GM21619 (cell line): ENCODE measurements at regions not wholly inside any gene's neighbourhood (a gene's known extent, or its start where the extent isn't known, plus 50 kb on each side); places are given as distances from the start of the nearest gene placed in this dataset.

Experiments
- ATAC-seq: cut with Tn5 transposase; IDR thresholded peaks from one replicate; pipeline ENCODE4 v1.9.1; 2021; ENCODE audit not compliant: unreplicated experiment

DNA sequence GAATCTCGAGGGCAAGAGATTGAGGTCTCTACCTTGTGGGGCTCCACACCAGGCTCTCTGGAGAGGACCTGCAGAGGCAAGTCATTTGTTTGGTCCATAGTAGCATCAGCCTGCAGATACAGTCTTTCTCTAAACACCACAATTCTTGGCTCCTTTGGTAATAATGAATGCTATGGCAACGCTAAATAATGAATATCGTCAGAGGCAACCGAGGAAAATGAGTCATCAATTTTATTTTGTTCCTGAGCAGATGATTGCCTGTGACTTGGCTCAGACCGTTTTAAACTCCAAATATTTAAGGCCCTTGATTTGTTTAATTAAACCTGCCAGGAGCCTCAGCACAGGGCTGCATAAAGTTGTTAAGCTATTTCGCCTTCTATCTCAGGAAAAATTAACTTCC lies 924.1 kb upstream of the TMEM132C start:
- ATAC-seq: no peak

DNA sequence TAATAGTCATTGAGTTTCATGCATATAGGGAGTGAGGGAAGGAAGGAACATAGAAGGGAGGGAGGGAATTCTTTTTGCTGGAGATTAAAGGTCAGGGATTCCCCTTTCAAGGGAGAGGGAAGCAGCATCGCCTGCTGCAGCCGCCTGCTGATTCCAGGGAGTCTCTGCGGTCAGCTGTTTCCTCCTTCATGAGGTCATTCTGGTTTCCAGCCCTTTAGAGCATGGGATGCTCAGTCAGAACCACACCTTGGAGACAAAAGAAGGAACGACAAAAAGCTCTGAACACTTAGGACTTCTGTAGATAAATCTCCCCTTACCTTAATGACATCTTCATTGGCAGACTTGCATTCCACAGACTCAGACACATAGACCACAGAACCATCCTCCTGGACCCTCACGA lies 923.0 kb upstream of the TMEM132C start:
- ATAC-seq: no peak

DNA sequence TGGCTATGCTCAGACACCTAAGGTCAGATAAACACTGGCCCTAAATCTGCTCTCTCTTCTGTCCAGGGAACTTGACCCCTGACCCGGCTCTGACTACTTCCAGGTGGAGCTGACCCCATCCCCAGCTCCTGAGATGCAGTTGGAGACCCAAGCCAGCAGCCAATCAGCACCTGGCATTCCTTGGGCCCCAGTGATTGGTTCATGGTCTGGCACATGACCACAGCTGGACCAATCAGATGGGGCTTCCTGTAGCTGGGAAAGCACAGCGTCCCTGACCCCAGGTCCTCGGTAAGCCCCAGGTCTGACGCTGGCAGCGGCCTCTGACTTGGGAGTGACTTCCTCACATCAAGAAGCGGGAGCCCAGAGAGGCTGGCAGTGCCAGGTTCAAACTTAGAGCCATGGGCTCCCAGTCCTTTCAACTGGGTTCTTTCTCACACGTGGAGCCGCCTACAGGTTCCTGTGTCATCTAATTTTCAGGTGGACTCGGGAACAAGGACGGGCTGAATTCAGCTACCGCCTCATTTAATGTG lies 915.4 kb upstream of the TMEM132C start:
- no peak for ATAC-seq

DNA sequence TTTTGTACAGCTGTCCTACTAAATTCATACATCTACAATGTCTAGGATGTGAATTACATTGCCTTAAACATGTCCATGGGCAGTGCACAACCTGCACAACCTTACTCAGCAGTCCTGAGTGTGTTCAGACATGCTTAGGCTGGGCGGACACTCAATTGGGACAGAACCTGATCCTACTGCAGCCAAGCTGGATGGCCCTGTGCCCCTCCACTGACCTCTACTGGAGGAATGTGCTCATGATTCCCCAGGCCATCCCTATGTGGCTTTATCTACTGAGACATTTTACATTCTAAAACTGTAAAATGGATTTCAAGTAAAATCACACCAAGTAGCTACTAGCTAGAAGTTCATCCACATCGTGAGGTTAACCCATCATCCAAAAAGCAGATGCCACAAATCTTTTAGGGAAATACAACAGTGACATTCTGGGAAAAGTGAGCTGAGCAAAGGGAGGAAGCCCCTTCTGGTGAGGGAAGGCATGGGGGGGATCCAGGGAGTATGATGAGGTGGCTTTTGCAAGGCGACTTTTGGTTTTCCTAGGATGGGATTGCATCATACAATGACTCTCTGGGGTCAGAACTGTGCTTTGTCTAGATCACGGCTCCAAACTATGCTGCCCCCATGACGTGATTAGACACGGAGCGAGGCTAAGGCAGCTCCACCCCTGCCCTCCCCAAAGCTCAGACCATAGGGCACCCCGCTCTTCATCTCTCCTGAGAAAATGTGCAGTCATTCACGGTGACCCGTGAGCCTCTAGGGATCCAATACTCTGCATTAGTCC lies 911.7 kb upstream of the TMEM132C start:
- ATAC-seq: no peak

DNA sequence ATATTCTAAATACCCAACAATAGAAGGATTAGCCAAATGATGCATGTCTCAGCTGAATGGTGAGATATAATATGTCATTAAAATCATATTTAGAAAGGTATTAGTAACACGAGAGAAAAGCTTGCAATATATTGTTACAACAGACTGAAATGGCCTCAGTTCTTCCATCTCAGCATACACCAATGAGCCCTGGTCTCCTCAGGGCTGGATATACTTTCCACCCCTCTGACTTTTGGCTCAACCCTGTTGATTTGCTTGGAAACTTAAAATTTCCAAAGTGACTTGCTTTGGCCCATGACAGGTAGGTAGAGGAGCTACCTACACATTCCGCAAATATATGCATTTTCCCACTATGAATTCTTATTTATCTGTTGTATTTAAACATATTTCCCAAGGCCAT lies 908.1 kb upstream of the TMEM132C start:
- ATAC-seq: no peak

DNA sequence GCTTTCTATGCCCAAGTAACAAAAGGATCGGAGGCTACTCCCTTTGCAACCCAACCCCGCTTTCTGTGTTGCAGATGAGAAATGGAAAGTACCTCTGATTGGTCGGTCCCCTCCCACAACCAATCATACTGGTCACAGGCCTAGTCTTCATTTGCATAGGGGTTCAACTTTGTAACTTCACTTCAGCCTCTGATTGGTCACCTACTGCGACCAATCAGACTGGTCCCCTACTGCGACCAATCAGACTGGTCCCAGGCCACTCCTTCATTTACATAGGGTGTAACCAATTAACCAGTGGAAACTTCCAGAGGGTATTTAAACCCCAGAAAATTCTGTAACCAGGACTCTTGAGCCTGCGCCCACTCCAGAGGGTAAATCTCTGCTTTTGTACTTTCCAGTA lies 906.4 kb upstream of the TMEM132C start:
- no peak for ATAC-seq

DNA sequence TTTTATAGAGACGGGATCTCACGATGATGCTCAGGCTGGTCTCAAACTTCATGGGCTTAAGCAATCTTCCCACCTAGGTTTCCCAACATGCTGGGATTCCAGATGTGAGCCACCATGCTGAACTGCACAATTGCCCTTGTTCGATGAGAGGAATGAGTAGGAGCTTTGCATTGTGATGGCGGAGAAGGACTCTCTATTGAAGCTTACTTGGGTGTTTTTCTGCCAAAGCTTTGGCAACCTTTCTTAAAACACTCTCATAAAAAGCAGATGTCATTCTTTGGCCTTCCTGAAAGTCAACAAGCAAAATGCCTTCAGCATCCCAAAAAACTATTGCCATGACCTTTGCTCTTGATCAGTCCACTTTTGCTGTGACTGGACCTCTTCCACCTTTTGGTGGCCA lies 904.8 kb upstream of the TMEM132C start:
- ATAC-seq: no peak

DNA sequence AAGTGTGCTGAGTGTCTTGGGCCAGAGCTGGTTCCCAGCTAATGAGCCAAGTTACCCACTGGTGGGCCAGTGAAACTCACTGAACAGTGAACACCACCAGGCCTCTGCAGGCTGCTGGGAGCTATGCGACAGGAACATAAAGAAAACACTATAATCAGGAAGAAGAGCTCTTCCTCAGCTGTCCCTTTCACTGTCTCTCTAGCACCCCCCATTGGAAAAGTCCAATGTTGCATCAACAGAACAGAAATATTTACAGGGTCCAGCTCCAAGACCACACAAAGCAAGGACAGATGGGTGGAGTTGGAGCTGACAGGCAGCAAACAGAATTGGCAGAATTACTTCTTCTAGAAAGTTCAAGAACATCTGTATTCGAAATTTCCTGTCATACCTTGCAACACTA lies 903.6 kb upstream of the TMEM132C start:
- no peak for ATAC-seq

DNA sequence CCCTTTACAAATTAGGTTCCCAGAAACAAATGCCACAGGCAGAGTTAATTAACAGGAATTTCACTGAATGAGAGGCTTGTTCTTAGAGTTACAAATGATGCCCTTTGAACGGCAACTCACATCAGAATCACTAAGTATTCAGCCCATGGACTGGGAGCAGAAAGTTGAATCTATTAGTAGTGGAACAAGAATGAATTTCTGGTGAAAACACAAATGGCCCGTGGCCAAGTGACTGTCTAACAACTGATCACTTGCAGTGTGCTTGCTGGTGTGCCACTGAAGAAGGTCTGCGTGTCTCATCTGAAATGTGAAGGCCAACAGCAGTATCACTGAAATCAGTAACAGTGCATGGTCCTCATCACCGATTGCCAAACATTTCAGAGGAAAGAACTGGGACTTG lies 893.4 kb upstream of the TMEM132C start:
- ATAC-seq: no peak

DNA sequence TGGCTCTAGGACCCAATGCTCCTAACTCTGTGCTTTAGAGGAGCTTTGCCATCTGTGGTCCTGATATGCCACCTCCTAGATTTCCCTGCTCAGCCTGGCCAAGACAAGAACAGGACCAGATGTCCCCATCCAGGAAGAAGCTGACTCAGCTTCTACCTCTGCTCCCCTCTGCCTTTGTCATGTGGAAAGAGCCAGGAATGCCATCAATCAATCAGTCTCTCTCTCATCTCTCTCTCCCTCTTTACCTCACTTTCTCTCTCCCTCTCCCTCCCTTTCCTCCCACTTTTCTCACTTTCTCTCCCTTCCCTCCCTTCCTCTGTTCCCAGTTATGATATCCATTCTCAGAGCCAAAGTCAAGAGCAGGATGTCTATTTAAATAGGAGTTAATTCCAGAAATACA lies 892.5 kb upstream of the TMEM132C start:
- no peak for ATAC-seq

DNA sequence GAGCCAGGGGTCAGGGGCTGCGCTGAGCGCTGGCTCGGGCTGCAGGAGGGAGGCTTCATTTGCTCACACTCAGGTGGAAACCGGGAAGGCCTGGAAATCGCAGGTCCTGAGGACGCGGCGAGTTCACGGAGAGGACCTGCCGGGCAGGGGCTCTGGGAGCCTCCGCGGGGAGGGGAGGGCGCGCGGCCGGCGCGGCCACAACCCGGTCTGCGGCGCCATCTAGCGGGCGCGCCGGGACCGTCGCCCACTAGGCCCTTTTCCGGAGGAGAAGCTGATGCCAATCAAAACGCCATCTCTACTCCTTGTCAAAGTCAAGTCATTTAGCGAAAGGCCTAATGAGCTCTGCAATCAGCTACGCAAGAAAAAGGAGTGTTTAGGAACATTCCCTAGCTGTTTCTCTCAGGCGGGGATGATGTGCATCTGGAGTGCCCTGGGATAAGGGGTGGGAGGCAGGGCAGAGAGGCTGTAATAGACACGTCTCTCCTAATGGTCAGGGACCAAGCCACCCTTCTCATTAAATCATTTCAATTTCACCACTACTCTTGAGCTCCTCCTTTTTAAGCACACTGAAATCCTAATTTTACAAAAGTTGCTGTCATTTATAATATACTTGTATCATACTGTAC lies 885.8 kb upstream of the TMEM132C start:
- peak; percentile 74 for ATAC-seq

DNA sequence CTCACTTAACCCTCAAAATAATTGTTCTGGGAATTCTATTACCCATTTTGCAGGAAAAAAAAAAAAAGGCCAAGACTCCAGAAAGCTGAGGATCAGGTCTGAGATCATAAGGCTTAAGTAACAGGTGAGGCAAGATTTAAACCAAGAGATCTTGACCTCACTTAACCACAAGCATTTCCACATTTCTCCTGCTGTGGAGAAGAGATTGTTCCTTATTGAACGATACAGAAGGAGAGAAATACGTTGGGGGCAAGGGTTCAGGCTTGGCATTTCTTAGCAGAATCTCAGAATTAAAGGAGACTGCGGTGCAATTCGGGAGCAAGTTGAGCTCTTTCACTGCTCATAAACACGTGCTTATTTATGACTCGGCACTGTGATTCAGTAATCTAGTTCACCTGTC lies 885.3 kb upstream of the TMEM132C start:
- no peak for ATAC-seq

DNA sequence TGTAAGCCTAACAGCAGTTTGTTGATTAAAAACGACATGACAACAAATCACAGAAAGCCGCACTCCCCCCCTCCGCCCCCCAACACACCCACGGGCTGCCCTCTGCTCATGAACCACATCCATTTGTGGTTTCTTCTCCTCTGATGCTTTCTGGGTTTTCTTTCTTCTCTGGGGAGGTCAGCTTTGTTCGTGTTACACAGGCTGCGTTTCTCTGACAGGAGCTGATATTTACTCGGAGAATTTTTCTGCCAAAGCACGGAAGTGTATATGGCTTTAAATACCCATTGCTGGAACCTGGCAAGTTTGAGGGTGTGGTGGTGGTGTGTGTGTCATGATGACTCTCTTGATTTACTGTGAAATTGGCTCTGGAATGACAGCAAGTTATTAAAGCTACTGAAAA lies 883.7 kb upstream of the TMEM132C start:
- no peak for ATAC-seq

DNA sequence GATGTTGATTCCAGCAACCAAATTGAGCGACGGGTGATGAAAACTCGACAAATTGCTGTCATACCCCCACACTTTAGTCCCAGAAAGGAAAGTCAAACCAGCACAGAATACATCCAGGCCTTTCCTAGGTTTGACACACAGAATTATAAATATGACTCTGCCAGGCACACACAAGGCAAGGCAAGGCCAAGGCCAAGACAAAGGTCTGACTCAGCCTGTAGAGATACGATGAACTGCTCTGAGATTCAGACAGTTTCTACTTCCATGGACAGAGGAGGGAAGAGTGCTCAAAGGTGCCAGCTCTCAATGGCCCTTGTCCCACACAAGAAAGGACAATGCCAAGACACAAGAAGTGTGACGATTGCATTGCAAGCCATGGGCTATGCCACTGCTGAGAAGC lies 880.2 kb upstream of the TMEM132C start:
- no peak for ATAC-seq

DNA sequence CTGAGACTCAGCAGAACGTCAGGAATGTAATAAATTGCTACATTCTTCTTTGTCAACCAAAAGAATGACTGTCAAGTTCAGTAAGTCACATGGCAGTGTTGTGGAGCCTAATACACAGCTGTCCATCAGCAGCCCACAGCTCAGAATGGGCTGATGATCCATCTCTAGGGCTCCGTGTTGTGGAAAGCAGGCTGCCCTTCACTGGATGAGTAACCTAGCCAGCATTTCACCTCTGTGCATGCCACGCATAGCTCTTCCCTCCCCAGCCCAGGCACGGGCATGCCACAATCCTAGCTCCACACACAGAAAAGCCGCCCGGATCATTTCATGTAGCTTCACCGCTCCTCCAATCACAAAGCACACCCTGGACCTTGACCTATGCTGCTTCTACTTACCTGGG lies 878.0 kb upstream of the TMEM132C start:
- no peak for ATAC-seq

DNA sequence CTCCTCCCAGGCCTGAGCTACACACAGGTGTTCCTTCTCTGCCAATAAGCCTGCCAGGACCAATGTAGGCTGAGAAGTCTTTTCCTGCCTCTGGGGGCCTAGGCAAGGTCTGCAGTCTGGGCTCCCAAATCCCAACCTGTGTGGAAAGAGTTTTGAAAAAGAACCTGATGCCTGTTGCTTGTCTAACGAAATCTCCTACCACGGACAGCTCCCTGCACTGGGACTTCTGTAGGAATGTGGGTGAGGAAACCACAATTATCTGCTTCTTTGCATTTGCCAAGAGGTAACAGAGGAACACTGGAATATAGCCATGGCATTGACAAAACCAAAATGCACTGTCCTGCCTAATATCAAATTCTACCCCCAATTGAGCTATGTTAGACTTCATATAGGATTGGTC lies 877.0 kb upstream of the TMEM132C start:
- ATAC-seq: no peak

DNA sequence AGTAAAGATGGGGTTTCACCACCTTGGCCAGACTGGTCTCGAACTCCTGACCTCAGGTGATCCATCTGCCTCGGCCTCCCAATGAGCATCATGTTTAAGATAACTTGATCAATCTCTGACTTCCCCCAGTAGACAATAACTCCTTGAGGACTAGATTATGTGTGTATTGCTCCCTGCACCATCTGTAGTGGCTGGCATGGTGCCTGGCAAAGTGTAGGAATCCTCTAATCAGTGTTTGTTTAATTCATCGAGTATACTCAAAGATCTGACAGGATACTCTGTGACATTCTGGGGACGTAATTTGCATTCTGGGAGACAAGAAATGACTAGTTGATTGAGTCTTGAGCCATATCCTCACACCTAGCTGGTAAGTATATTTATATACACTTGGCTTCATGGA lies 873.5 kb upstream of the TMEM132C start:
- ATAC-seq: no peak

DNA sequence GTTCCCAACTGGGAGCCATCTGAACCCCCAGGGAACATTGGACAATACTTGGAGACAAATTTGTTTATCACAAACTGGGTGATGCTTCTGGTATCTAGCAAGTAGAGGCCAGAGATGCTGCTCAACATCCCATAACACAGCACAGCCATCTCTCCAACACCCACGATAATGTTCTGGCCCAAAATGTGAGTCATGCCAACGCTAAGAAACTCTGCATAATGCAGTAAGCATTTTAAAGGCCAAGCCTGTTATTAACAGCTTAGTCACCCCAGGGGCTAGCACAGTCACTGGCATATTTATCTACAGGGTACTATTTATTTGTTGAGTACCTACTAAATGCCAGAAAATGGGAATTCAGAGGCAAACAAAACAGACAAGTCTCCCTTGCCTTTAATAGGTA lies 873.1 kb upstream of the TMEM132C start:
- ATAC-seq: no peak

DNA sequence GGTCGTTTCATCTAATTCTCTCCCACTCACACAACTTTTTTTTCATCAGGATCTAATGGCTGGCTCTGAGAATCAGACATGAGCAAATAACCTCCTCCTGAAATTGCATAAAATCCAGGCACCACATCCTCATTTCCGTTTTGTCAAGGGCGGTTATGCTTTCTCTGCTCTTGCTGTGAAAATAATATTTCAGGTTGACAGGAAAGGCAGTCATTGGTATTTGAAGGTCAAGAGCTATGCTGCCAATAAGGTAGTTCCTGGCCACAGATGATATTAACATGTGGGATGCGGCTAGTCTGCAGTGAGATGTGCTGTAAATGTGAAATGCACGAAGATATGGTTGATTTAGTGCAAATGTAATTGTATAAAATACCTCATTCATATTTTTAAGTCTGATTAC lies 870.2 kb upstream of the TMEM132C start:
- no peak for ATAC-seq

DNA sequence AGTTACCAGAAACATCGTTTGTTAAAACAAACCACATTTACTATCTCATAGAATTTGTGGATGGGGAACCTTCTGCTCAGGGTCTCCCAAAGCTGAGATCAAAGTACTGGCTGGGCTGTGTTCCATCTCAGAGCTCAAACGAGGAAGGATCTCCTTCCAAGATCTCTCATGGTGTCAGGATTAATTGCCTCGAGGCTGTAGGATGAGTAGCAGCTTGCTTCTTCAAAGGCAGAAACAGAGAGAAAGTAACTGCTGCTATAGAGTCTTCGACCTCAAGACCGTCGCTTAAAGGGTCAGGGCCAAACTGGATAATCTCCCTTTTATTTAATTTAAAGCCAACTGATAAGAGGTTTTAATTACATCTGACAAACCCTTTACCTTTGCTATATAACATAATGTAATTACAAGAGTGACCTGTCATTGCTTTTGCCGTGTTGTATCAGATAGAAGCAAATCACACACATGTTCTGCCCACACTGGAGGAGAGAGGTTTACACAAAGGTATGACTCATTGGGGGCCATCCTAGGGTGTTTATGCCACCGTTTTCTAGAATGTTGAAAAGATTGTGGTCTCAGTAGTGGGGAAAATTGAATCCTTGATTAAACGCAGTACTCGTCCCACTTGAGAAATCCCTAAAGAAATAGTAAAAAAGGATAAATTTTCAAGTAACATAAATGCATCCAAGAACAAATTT lies 868.8 kb upstream of the TMEM132C start:
- no peak for ATAC-seq

DNA sequence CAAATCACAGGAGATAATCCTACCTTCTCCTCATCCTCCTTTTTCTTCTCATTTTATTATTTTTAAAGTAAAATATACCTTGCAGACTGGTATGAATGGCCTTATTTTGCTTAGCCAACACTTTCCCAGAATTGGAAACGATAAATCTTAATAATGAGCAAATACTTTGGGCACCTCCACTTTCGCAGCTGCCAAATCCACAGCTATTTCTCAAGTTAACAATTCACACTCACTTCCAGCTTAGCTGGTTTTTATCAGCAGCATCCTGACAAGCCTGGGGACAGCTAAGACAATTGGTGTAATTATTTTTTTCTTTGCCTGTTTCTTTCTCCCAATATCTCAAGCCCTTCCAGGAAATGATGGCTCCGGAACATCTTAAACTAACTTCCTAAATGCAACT lies 867.5 kb upstream of the TMEM132C start:
- ATAC-seq: no peak

DNA sequence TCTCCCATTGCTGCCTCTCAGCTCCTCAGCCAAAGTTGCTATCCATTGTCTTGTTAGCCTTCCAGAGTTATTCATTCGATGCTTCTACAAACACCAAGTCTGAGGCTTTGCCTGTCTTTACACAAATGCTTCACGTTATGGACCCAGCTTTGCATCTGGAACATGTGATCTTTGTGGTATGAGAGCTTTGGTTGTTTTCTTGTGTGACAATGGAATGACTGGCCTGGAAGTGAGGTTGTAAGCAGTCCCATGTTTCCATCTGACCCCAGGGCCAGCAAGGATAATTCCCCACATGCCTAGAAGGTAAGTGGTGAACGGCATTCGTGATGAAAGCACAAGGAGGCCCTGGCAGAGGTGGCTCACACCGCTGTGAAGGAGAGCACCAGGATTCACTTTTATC lies 866.7 kb upstream of the TMEM132C start:
- ATAC-seq: no peak
